GM21723 (cell line): ENCODE measurements at regions not wholly inside any gene's neighbourhood (a gene's known extent, or its start where the extent isn't known, plus 50 kb on each side); places are given as distances from the start of the nearest gene placed in this dataset.

ENCODE experiments used
- ATAC-seq: cut with Tn5 transposase; IDR thresholded peaks from one replicate; pipeline ENCODE4 v1.9.1; 2021; ENCODE audit warnings: mild to moderate bottlenecking, moderate library complexity; ENCODE audit not compliant: unreplicated experiment

- no peak for ATAC-seq
These were observed 293.6 kb upstream of the ATP5MC3 start for GRCh38 chr2:175475130-175475529.

- no peak for ATAC-seq
These were observed 287.1 kb upstream of the ATP5MC3 start for GRCh38 chr2:175468431-175469098.

- ATAC-seq, result no peak
These were observed 283.6 kb upstream of the ATP5MC3 start for GRCh38 chr2:175465101-175465500.

- no peak for ATAC-seq
These were observed 282.8 kb upstream of the ATP5MC3 start for GRCh38 chr2:175464311-175464670.

- no peak for ATAC-seq
These were observed 282.2 kb upstream of the ATP5MC3 start for GRCh38 chr2:175463589-175464310.

GRCh38 chr2:175463169-175463568 lies 281.7 kb upstream of the ATP5MC3 start:
- no peak for ATAC-seq

GRCh38 chr2:175462246-175462645 lies 280.7 kb upstream of the ATP5MC3 start:
- ATAC-seq, result no peak

- ATAC-seq, result no peak
These were observed 280.3 kb upstream of the ATP5MC3 start for GRCh38 chr2:175461839-175462238.

- ATAC-seq, result no peak
These were observed 276.5 kb upstream of the ATP5MC3 start for GRCh38 chr2:175457895-175458448.

GRCh38 chr2:175454953-175455389 lies 273.5 kb upstream of the ATP5MC3 start:
- no peak for ATAC-seq

GRCh38 chr2:175450029-175450760 lies 268.7 kb upstream of the ATP5MC3 start:
- ATAC-seq, result no peak

GRCh38 chr2:175449616-175450015 lies 268.1 kb upstream of the ATP5MC3 start:
- ATAC-seq, result no peak

- ATAC-seq, result no peak
These were observed 264.7 kb upstream of the ATP5MC3 start for GRCh38 chr2:175446201-175446600.

GRCh38 chr2:175445281-175445680 lies 263.8 kb upstream of the ATP5MC3 start:
- no peak for ATAC-seq

GRCh38 chr2:175442441-175442840 lies 260.9 kb upstream of the ATP5MC3 start:
- ATAC-seq, result no peak

- no peak for ATAC-seq
These were observed 259.8 kb upstream of the ATP5MC3 start for GRCh38 chr2:175441181-175441761.

- no peak for ATAC-seq
These were observed 257.9 kb upstream of the ATP5MC3 start for GRCh38 chr2:175439416-175439815.

- no peak for ATAC-seq
These were observed 255.7 kb upstream of the ATP5MC3 start for GRCh38 chr2:175437167-175437566.

- no peak for ATAC-seq
These were observed 254.6 kb upstream of the ATP5MC3 start for GRCh38 chr2:175436076-175436475.

- ATAC-seq, result no peak
These were observed 253.5 kb upstream of the ATP5MC3 start for GRCh38 chr2:175435012-175435411.

- no peak for ATAC-seq
These were observed 251.3 kb upstream of the ATP5MC3 start for GRCh38 chr2:175432793-175433192.
